Pons (tissue), 1 donor: ENCODE measurements at regions not wholly inside any gene's neighbourhood (a gene's known extent, or its start where the extent isn't known, plus 50 kb on each side); places are given as distances from the start of the nearest gene placed in this dataset.

Experiments used
- DNase-seq: peaks from one replicate; pipeline ENCODE4 v3.0.0-alpha.2; 2016; ENCODE audit warnings: low spot score

DNA sequence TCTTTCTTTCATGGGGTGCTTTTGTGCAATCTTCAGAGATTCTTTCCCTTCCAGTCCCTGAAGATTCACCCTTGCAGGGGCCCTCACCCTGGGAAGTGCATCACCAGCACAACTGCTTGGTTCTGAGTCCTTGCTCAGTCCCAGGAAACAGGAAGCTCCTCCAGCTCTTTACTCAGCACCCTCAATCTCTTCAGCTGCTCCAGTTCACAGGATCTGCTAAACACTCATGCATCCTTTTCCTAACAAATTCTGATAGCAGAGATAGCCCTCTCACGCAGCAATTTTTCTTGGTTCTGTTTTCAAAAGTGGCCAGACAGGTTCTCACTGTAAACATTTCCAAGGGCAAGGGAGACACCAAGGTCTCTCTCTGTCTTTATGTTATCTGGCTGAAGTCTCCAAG, 823.1 kb downstream of the LIG4 start:
- DNase-seq: no peak

DNA sequence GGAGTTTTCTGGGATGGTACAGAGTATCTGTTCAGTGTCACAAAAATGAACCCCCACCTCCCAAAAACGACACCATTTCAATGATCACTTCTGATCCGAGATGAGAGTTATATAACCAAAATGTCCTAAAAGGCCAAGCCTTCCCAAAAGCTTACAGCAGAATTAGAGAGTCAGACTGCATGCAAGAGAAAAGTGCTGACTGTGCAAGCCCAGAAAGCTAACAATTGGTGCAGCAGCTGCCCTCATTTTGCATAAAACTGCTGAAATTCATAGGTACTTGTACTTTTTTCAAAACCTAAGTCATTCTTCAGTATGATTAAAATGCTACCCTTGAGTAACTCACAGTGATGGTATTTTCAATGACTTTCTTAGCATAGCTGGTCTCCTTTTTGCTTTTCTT, 819.6 kb upstream of the ARGLU1 start:
- no peak for DNase-seq

DNA sequence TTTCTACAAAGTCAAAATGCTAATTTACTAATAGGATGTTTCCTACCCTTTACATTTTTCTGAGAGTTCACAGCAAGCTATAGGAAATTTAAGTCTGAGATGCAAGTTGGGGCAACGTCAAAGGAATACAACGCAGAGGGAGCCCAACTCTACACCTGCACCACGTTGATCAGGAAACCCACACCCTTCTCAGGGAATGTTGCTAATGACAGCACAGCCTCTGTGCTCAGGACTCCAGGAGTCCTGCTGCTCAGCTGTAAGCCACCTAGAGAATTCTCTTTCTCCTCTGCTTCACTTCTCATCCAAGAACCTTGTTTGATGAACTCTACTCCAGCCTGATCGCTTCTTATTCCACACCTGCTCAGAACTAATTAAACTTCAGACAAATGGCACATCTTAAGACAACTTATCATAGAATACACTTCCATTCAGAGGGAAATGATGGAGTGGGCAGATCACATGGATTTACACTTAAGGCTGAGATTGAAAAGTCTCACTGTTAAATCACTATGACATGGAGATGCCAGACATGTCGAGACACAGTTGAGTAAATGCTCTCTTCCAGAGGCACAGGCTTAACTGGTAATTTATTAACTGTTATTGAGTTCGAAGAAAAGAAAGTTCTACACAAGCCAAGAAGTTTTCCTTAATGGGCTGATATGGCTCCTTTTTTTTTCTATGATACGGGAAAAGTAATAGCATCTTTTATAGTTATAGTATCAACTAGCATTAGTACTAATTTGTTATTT, 811.6 kb upstream of the ARGLU1 start:
- no peak for DNase-seq

DNA sequence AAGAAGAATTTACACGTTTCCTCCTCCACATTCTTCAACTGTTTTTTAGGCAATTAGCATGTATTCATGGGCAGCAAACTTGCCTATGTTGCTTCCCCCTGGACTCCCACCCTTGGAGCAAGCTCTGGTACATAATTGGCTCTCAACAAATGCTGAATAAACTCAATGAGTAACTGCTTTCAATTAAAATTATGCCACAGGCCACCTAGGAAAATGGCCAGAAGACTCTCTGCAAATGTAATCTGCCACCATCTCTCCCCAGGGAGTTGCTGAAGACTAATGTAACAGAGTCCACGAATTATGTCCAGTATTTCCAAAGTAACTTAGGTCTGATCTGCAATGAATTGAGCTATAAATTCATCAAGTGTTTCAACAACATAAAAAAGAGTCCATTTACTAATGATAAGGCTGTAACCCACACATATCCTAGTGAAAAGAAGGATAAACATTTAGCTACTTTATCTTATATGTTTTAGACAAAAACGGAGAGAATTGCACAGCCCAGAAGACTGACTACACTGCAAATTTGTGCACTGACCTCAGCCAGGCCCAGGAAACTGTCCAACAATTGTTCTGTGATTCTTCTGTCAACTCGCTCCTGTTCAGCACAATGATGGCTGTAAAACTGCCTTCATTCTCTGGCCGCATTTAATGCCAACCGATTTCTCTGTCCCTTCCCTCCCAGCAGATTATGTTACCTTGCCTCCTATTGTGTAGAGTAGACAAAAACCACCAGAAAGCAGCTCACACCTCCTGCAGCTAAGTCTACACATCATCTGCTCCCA, 808.6 kb upstream of the ARGLU1 start:
- peak; percentile 41 for DNase-seq

DNA sequence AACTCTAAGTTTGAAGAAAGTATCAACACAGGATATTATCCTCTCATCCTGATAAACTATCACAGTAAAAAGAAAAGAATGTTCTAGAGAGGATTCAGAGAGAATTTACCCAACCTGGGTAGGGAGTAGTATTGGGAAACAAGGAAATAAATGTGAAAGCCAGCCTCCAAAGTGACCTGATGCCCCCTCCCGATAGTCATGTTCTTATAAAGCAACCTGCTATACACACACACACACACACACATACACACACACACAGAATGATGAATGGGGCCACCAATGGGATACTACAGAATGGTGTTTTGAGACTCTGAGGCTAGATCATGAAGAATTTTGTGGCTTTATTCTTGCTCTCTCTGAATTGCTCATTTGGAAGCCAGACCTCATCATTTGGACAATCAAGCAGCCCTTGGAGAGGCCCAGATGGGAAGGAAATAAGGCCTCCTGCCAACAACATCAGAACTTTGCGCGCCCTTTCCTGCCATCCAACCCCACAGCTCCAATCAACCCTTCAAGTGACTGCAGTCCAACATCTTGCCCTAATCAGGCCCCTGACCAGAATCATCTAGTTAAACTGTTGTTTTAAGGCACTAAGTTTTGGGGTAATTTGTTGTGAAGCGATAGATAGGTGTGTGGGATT, 807.9 kb upstream of the ARGLU1 start:
- DNase-seq: no peak

DNA sequence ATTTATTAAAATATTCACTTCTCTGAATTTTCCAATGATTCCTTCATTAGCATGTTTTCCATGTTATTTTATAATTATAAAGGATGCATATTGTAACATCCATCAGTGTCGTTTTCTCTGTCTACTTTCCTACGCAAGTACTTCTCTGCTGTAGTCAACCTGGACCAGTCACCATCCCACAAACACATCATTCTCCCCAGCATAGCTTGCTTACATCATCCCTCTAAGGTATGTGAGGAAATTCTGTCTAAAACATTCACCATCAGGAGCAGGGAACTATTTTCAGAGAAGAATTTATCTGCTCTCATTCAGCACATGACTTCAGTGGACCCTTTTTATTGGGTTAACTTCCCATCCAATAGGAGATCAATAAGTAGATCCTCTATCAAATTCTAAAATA, 806.1 kb upstream of the ARGLU1 start:
- no peak for DNase-seq

DNA sequence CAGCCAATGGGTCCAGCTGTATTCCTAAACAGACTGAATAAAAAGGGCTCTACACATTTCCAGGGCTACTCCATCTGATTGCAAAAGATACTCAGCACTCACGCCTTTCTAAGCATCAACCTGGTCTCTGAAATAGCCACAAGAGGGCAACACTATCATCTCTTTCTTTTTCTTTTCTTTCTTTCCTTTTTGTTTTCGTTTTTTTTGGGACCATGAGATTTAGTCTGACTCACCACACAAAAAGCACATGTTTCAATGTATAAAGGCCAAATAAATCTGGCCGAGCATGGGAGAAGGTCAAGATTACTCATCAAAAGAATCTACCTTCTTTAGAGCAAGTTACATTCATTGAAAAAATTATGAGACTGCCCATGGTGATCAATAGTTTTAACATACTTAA, 805.6 kb upstream of the ARGLU1 start:
- DNase-seq: peak; percentile 48

DNA sequence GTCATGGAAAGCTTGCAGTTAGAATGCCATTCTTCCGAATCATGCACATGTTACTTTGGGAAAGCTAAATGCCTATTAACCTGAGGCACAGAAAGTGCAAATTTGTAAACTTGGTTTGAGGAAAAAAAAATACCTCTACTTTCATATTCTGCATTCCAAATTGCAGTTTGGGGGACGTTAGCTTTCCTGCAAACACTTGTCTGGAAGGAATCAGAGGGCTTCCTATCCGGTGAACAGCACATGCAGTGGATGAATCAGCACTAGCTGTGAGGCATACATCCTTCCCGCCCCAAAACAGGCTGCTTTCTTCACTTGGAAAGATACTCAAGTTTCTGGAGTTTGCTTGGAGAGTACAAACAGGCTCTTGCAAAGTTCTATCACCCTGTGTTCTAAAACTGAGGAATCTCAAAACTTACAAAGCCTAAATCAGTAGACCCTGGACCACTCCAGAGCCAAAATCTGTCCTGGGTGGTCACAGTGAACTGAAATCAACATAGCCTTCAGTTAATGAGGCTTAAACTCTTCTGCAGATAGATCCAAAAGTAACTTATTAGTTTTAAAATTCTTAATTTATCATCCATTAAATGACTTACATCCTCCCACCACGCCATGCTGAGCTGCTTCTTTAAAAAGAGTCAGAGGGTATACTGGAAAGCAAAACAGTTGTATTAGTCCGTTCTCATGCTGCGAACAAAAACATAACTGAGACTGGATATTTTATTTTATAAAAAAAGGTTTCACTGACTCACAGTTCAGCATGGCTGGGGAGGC, 802.3 kb upstream of the ARGLU1 start:
- no peak for DNase-seq

DNA sequence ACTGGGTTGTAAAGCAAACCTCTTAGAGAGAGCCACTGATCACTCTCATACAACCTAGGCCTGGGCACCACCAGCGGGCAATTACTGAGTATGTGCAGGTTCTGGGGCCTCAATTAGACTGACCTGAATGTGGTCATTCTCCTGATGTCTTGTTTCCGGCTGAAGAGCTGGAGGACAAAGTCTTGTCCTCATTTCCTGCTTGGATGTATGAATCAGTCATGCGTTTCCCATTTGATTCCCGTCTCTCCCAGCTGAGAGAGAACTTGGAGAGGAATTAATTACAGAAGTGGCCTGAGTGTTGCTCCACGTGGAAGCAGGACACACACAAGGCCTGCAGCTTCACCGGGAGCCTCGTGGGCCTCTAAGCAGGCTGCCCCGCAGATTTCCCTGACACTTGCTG, 799.3 kb upstream of the ARGLU1 start:
- DNase-seq: no peak

DNA sequence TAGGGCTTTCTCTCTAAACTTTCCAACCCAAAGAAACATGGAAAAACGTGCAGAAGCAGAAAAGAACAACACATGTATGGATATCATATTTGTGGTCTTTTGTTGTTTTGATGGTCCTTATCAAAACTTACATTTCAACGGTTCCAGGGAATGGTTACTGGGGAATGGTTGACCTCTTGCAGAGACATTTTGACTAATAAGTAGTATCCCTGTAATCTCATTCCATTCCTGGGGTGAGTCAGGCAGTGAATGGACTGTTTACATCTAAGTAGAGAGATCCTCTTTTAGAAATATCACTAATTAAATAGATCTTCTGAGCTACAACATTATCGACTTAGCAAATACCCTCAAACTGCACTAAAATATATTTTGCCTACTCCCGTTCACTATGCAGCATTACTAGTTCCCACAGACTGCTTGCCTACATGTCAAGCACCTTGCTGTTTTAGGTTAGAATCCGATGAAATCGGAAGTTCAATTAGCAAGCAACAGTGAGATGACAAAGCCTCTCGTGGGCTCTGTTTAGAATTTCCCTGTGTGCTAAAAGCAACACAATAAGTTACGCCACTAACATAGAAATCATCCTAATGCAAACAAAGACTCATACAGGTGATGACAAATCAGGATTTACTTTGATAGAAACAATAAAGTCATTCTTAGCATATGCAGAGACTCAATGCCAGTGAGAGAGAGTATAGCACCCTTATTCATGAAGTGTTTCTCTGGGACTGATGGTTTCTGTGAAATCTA, 797.7 kb upstream of the ARGLU1 start:
- no peak for DNase-seq

DNA sequence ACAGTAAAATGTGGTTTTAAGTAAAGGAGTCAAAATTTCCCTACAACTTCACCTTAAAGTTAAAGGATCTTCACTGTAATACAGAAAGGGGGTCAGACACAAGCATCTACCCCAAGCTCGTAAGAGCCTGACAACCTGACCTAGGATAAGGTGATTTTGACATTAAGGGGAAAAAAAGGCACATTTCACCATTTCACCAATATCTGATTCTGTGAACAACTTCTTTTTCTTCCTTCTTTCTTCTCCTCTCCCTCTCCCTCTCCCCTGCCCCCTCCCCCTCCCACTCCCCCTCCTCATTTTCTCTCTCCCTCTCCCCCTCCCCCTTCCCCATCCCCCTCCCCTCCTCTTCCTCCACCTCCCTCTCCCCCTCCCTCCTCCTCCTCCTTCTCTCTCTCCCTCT, 796.7 kb upstream of the ARGLU1 start:
- DNase-seq: no peak

DNA sequence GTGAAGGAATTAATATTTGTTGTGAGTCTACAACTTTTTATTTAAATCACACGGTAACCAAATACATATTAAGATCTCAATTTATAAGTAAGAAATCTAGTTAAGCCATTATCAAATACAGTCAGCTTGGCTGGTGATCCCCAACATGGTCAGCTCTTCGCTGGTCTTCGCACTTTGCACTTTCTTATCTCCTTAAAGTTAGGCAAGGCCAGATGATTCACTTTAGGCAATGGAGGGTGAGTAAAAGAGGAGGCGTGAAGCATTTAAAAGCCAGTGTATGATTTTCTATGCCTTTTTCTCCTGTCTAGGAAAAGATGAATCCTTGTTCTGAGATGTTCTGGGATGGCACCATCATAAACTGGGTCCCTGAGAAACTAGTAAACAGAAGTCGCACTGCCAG, 793.7 kb upstream of the ARGLU1 start:
- DNase-seq: no peak

DNA sequence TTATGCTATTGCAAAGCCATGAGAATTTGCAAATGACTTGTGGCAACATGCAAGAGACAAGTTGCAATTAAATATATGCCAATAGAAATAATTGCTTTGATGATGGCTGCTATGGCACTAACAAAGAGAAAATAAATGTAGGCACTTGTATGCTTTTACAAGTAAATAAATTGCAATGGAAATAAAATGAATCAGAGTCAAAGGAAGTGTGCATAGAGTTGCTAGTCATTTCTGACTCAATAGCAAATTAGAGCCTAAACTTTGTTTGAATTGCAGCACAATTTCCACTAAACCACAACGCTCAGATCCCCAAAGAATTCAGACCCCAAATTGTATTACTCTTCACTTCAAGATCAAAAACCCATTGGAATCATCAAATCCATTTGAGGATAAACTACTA, 792.1 kb upstream of the ARGLU1 start:
- DNase-seq: no peak

DNA sequence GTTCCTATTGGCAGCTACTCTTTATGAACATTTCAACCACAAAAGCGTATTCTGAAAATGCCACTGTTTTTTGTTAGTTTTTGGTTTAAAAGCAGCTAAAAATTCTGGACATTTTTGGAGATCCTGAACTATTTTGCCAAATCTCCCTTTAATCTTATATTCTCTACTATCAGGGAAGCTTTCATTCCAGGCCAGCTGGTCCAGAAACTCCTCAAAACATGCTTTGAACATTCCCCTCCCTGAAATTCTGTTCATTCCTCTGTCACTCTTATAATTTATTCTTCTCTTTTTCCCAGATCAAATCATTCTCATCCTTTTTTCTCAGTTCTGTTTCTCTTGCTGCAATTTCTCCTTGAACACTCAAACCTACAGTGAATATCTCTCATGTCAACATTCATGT, 790.9 kb upstream of the ARGLU1 start:
- DNase-seq: no peak

DNA sequence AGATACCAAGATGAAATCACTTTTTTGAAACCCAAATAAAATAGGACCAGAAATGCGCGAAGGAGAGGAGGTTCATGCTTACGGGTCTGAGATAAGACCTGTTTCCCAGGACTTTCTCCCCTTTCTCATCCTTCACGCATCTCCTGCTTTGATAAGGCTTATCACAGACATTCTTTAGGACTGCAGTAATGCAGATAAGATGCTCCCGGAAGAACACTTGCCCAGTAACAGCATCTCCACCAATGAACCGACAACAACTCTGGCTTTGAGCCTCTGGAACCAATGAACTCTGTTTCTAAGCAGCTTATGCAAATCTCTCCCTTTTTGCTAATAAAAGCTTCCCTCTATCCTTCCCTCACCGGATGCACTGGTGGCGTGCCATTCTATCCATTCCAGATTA, 783.4 kb upstream of the ARGLU1 start:
- peak; percentile 30 for DNase-seq

DNA sequence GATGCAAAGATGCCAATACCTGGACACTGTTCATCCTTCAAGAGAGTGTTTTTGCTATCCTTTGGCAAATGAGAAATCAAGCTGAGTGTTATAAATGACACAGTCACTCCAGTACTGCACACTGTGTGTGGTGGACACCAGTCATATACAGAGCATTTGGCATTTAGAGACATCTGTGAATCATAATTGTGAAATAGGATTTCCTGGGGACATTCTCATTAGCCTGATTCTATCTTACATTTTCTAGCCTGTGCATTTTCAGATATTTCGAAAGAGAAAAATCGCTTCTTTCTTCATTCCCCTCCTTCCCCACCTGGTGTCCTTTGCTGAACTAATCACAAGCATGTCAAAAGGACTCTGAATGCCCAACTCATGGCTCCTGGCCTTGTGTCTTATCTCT, 781.0 kb upstream of the ARGLU1 start:
- DNase-seq: no peak

DNA sequence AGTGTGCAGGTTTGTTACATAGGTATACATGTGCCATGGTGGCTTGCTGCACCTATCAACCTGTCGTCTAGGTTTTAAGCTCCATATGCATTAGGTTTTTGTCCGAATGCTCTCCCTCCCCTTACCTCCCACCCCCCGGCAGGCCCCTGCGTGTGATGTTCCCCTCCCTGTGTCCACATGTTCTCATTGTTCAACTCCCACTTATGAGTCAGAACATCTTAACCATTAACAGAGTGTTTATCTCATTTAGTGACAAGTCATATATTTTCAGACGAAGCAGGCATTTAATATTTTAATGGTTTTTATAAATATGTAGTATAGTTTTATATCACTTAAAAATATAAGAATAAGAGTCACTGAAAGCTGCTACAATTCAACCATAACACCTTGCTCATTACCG, 780.5 kb upstream of the ARGLU1 start:
- no peak for DNase-seq

DNA sequence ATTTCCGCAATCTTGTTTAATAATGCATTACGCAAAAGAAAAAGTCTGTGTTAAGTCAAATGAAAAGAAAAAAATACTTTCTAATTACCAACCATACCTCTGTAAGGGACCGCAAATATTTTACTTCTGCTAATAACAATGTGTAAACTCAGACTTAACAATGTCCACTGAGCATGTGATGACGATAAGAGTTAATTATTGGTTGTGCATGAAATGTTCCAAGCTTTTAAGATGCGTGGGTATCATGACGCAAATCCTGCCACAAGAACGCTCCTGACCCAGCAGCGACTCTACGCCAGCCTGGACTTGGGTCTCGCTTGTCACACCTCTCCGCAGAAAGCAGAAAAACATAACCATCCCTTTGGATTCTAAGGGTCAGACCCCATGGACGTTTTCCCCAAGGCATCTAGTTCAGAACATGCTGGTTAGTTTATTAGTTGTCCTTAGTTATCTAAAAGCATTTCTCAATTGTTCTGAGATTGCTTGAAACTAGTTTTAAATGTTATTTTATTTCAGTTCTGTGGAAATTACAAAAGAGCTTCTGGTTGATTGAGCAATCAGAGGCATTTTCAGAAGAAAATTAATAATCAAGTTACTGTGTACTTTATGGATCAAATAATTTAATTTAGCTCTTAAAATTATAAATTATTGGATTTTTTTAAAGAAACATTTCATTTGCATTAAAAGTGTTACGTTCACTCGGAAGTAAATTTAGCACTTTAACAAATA, 779.9 kb upstream of the ARGLU1 start:
- no peak for DNase-seq

DNA sequence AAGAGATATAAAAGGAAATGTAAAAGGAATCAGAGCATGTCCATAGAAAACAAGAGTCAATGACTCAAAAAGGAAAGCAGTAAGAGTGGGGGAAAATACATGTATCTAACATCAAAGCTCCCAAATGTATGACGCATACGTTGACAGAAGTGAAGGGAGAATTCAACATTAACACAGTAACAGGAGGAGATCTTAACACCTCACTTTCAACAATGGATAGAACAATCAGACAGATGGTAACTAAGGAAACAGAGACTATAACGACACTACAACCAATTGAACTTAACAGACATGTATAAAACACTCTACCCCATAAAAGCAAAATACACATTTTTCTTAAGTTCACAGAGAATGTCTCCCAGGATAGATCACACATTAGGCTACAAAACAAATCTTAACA, 774.8 kb upstream of the ARGLU1 start:
- no peak for DNase-seq

DNA sequence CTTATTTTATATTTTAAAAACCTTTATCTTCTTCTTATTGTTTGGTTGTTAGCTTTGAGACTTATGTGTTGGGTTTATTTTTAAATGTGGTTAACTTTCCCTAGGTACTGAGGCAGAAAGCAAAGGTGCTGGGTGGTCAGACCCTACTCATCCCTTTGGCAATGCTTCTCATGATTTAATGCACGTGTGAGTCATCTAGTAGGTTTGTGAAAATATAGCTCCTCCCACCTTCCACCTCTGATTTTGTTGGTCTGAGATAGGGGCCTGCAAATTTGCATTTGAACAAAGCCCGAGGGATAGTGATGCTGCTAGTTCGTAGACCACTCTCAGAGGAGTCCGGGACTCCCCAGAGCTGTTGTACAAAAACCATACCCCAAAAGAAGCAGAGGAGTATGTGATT, 771.3 kb upstream of the ARGLU1 start:
- DNase-seq: no peak

DNA sequence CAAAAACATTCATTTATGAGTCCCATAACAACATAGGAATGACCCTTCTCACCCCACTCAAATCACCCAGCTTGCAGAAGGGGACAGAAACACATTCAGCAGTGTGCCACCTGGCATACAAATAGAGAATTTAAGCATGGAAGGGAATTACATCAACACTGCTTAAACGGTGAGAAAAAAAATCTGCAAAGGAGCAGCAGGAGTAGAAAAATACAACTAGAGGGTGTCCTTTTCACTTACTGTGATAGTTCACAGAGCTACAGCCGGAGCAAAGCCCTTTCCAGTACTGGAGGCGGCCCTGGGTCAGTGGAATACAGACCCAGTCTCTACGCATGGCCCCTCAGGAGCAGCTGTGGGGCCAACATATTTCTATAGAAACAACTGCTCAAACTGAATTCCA, 764.3 kb upstream of the ARGLU1 start:
- DNase-seq: no peak
